WTC11 (cell line): ENCODE measurements at regions not wholly inside any gene's neighbourhood (a gene's known extent, or its start where the extent isn't known, plus 50 kb on each side); places are given as distances from the start of the nearest gene placed in this dataset.

Experiments used
- ATAC-seq: fragments of 200-7000 bp; cut with Tn5 transposase; 2 replicates; pipeline ENCODE4 v1.10.0; 2021; ENCODE audit warnings: mild to moderate bottlenecking, moderate library complexity
- CTCF ChIA-PET: fragments of 300-600 bp; sonication (Branson Sonifier 250); formaldehyde crosslinking; loops from one replicate; lab custom pipeline; 2021; ENCODE audit warnings: antibody characterized with exemption; lab: Charles Lee
- POLR2A ChIA-PET: fragments of 350-600 bp; sonication (Branson Sonifier 250); formaldehyde crosslinking; loops from one replicate; lab custom pipeline; 2021; ENCODE audit warnings: antibody characterized with exemption; lab: Charles Lee
- DNase-seq: peaks from one replicate; pipeline ENCODE4 v3.0.0; 2021; ENCODE audit warnings: low spot score
- H3K27ac Mint-ChIP-seq: 2 replicates; pipeline ENCODE4 v1.8.0; 2021; ENCODE audit warnings: mixed read lengths
- H3K27me3 Mint-ChIP-seq: 2 replicates; pipeline ENCODE4 v1.8.0; 2021; ENCODE audit warnings: low read depth, mild to moderate bottlenecking, moderate library complexity, mixed read lengths
- H3K36me3 Mint-ChIP-seq: 2 replicates; pipeline ENCODE4 v1.8.0; 2021; ENCODE audit warnings: mixed read lengths
- H3K4me1 Mint-ChIP-seq: 2 replicates; pipeline ENCODE4 v1.8.0; 2022; ENCODE audit warnings: mixed read lengths
- H3K4me3 Mint-ChIP-seq: 2 replicates; pipeline ENCODE4 v1.8.0; 2021; ENCODE audit warnings: mild to moderate bottlenecking, moderate library complexity, mixed read lengths
- H3K9me3 Mint-ChIP-seq: 2 replicates; pipeline ENCODE4 v1.8.0; 2021; ENCODE audit warnings: mixed read lengths
- ATF3 ChIP-seq: sonication (generic); formaldehyde crosslinking; conservative IDR thresholded peaks from 2 replicates; pipeline ENCODE4 v1.8.1; 2022; ENCODE audit warnings: mild to moderate bottlenecking, missing genetic modification reagents
- ATF6 ChIP-seq: sonication (generic); formaldehyde crosslinking; IDR thresholded peaks from 2 replicates; pipeline ENCODE4 v1.8.1; 2023; ENCODE audit warnings: mild to moderate bottlenecking, missing genetic modification reagents
- CREM ChIP-seq: sonication (generic); formaldehyde crosslinking; IDR thresholded peaks from 2 replicates; pipeline ENCODE4 v1.8.1; 2022; ENCODE audit warnings: mild to moderate bottlenecking, missing genetic modification reagents, moderate library complexity
- ELF4 ChIP-seq: sonication (generic); formaldehyde crosslinking; IDR thresholded peaks from 2 replicates; pipeline ENCODE4 v1.8.1; 2022; ENCODE audit warnings: low read depth, mild to moderate bottlenecking, moderate library complexity, missing genetic modification reagents
- ERG ChIP-seq: fragments of 250-450 bp; sonication (Bioruptor Pico); IDR thresholded peaks from 2 replicates; pipeline ENCODE4 v1.8.0; 2021; ENCODE audit warnings: mild to moderate bottlenecking
- ESRRA ChIP-seq: sonication (generic); formaldehyde crosslinking; IDR thresholded peaks from 2 replicates; pipeline ENCODE4 v1.8.1; 2022; ENCODE audit warnings: mild to moderate bottlenecking, missing genetic modification reagents, borderline replicate concordance
- IRF1 ChIP-seq: sonication (generic); formaldehyde crosslinking; IDR thresholded peaks from 2 replicates; pipeline ENCODE4 v1.8.0; 2023; ENCODE audit warnings: missing genetic modification reagents
- IRF2 ChIP-seq: sonication (generic); formaldehyde crosslinking; IDR thresholded peaks from 2 replicates; pipeline ENCODE4 v1.8.0; 2022; ENCODE audit warnings: low read depth, missing genetic modification reagents, borderline replicate concordance
- MLX ChIP-seq: sonication (generic); formaldehyde crosslinking; IDR thresholded peaks from 2 replicates; pipeline ENCODE4 v1.8.1; 2023; ENCODE audit warnings: mild to moderate bottlenecking, missing genetic modification reagents, moderate library complexity
- MXD4 ChIP-seq: fragments of 250-450 bp; sonication (Bioruptor Pico); IDR thresholded peaks from 2 replicates; pipeline ENCODE4 v1.8.0; 2021; ENCODE audit warnings: mild to moderate bottlenecking, moderate library complexity, borderline replicate concordance
- NFYB ChIP-seq: sonication (generic); formaldehyde crosslinking; conservative IDR thresholded peaks from 2 replicates; pipeline ENCODE4 v1.8.0; 2022; ENCODE audit warnings: low read depth, missing genetic modification reagents
- NR3C1 ChIP-seq: sonication (generic); formaldehyde crosslinking; conservative IDR thresholded peaks from 2 replicates; pipeline ENCODE4 v1.8.1; 2023; ENCODE audit warnings: low read depth, mild to moderate bottlenecking, missing genetic modification reagents
- STAT6 ChIP-seq: sonication (generic); formaldehyde crosslinking; conservative IDR thresholded peaks from 2 replicates; pipeline ENCODE4 v1.8.1; 2023; ENCODE audit warnings: mild to moderate bottlenecking, low read depth, missing genetic modification reagents, moderate library complexity
- TEAD4 ChIP-seq: sonication (generic); formaldehyde crosslinking; IDR thresholded peaks from 2 replicates; pipeline ENCODE4 v1.8.0; 2022; ENCODE audit warnings: mild to moderate bottlenecking, missing genetic modification reagents
- USF1 ChIP-seq: sonication (generic); formaldehyde crosslinking; IDR thresholded peaks from 2 replicates; pipeline ENCODE4 v1.8.0; 2022; ENCODE audit warnings: mild to moderate bottlenecking, missing genetic modification reagents
- ZNF219 ChIP-seq: sonication (generic); formaldehyde crosslinking; IDR thresholded peaks from 2 replicates; pipeline ENCODE4 v1.8.0; 2023; ENCODE audit warnings: missing genetic modification reagents, mild to moderate bottlenecking, borderline replicate concordance
- ZNF232 ChIP-seq: sonication (generic); formaldehyde crosslinking; IDR thresholded peaks from 2 replicates; pipeline ENCODE4 v1.8.0; 2022; ENCODE audit warnings: mild to moderate bottlenecking, missing genetic modification reagents
- ZNF416 ChIP-seq: fragments of 250-450 bp; sonication (Bioruptor Pico); IDR thresholded peaks from 2 replicates; pipeline ENCODE4 v1.9.0; 2021; ENCODE audit warnings: mild to moderate bottlenecking, inconsistent platforms
- ZNF425 ChIP-seq: fragments of 250-450 bp; sonication (Bioruptor Pico); conservative IDR thresholded peaks from 2 replicates; pipeline ENCODE4 v1.9.0; 2021; ENCODE audit warnings: mild to moderate bottlenecking
- ZNF532 ChIP-seq: fragments of 250-450 bp; sonication (Bioruptor Pico); IDR thresholded peaks from 2 replicates; pipeline ENCODE4 v1.9.0; 2021; ENCODE audit warnings: mild to moderate bottlenecking, borderline replicate concordance
- ZNF671 ChIP-seq: fragments of 250-450 bp; sonication (Bioruptor Pico); IDR thresholded peaks from 2 replicates; pipeline ENCODE4 v1.8.0; 2021; ENCODE audit warnings: mild to moderate bottlenecking

GRCh38 chr21:35460441-35460840, 411.3 kb upstream of the RUNX1 start (continued):
- TF ChIP-seq ZNF532 (CRISPR knock-in tag): no peak
- TF ChIP-seq ELF4 (CRISPR knock-in tag): no peak
- TF ChIP-seq TEAD4 (CRISPR knock-in tag): no peak
- no peak for TF ChIP-seq IRF1
- TF ChIP-seq ERG: no peak
- TF ChIP-seq ATF6: no peak
- TF ChIP-seq ZNF425: no peak
- no peak for TF ChIP-seq MLX (CRISPR knock-in tag)
- no peak for TF ChIP-seq MXD4
- TF ChIP-seq ZNF671 (CRISPR knock-in tag): no peak
- TF ChIP-seq USF1 (CRISPR knock-in tag): no peak

- Mint-ChIP-seq H3K4me1 (peaks cover 29% of the 10 kb centered on the region), H3K27me3 (no peaks in the 10 kb centered on the region), H3K27ac (no peak overlapping the region), H3K9me3 (no peaks in the 10 kb centered on the region), H3K4me3 (no peak overlapping the region), H3K36me3 (no peaks in the 10 kb centered on the region)
- POLR2A ChIA-PET: no interaction called here
- CTCF ChIA-PET: no interaction called here
- no peak for DNase-seq
- ATAC-seq: no peak
- TF ChIP-seq ATF3 (CRISPR knock-in tag) (no peak), CREM (CRISPR knock-in tag) (no peak), STAT6 (CRISPR knock-in tag) (no peak), ERG (no peak), ZNF219 (CRISPR knock-in tag) (no peak), NFYB (CRISPR knock-in tag) (no peak), ZNF416 (no peak), ZNF232 (CRISPR knock-in tag) (no peak), IRF2 (CRISPR knock-in tag) (no peak), NR3C1 (CRISPR knock-in tag) (no peak), ESRRA (CRISPR knock-in tag) (no peak)
Measured at GRCh38 chr21:35458405-35458804, 409.3 kb upstream of the RUNX1 start.
